Esophagus squamous epithelium (tissue), 5 donors: ENCODE measurements at regions not wholly inside any gene's neighbourhood (a gene's known extent, or its start where the extent isn't known, plus 50 kb on each side); places are given as distances from the start of the nearest gene placed in this dataset.

Experiments used
- DNase-seq: peaks from one replicate; lab custom pipeline; 2025; lab: John Stamatoyannopoulos, UW
- H3K27ac ChIP-seq, 4 donors: fragments of 200-600 bp; sonication (generic); one replicate each; pipeline ENCODE4 v1.5.1; 2016 to 2019; ENCODE audit warnings: mild to moderate bottlenecking in 1 of 4
- H3K27me3 ChIP-seq, 4 donors: fragments of 200-600 bp; sonication (generic); 1 replicate in 3 of 4; 2 replicates in 1 of 4; pipeline versions ENCODE4 v1.5.1 to v1.6.0; 2017 to 2021; ENCODE audit warnings: antibody characterized with exemption in 1 of 4
- H3K36me3 ChIP-seq, 3 donors: fragments of 200-600 bp; sonication (generic); one replicate each; pipeline ENCODE4 v1.5.1; 2016 to 2019
- H3K4me1 ChIP-seq, 3 donors: fragments of 200-600 bp; sonication (generic); one replicate each; pipeline ENCODE4 v1.5.1; 2017 to 2019
- H3K4me3 ChIP-seq, 4 donors: fragments of 200-600 bp; sonication (generic); 1 replicate in 3 of 4; 2 replicates in 1 of 4; pipeline ENCODE4 v1.5.1; 2016 to 2019; ENCODE audit warnings: mild to moderate bottlenecking in 2 of 4, moderate library complexity in 1 of 4
- H3K9me3 ChIP-seq, 3 donors: fragments of 200-600 bp; sonication (generic); one replicate each; pipeline ENCODE4 v1.5.1; 2016 to 2019
- POLR2A ChIP-seq, 4 donors: fragments of 450-650 bp; IDR thresholded peaks; one replicate each; pipeline ENCODE4 v1.6.1; 2017; ENCODE audit warnings: antibody characterized with exemption in 4 of 4, mild to moderate bottlenecking in 4 of 4, moderate library complexity in 3 of 4
- WGBS, 2 donors: methylation state at CpG; one replicate each; pipeline ENCODE4 v1.1.5; 2018; 5-methylcytosine and 5-hydroxymethylcytosine counted together
- intact Hi-C: fragments of 100-400 bp; cut with DNase I; formaldehyde crosslinking; loops from one replicate; pipeline ENCODE4 v1.15.0; 2022
- TF ChIP-seq, protein P1 (sequence below), 6 experiments: fragments of 450-650 bp in 4 of 6; fragments of 200-600 bp in 2 of 6; sonication (generic) in 2 of 6; IDR thresholded peaks; one replicate each; pipeline ENCODE4 v1.5.1; 2016 to 2019; ENCODE audit warnings: antibody characterized with exemption in 6 of 6, mild to moderate bottlenecking in 4 of 6, moderate library complexity in 4 of 6
- donor health status: DM: yes; HTN: yes; CAD: no.

DNA sequence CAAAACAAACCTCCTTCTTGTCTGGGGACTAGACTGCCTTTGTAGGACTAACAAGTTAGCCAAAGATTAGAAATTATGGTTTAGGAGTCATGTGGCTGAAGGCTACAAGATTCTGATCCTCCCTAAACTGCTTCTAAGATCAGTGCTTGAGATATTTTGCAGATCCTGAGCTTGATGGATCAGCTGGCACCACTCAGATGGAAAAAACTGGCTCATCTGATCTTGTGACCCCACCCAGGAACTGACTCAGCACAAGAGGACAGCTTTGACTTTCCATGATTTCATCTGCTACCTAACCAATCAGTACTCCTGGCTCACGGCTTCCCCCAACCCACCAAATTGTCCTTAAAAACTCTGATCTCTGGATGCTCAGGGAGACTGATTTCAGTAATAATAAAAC lies 271.5 kb upstream of the TAC1 start:
- DNase-seq = no peak
- Histone ChIP-seq H3K27ac (no peak overlapping the region), H3K4me1 (no peaks in the 10 kb centered on the region), H3K9me3 (peaks cover 0 to 17% (median 0%) of the 10 kb centered on the region in 3 donors), H3K27me3 (no peaks in the 10 kb centered on the region), H3K4me3 (no peak overlapping the region), H3K36me3 (no peaks in the 10 kb centered on the region)
- intact Hi-C loops = no loop called here
- TF ChIP-seq POLR2A (IDR thresholded peaks at IDR 0.05) = no peak
- TF ChIP-seq, protein P1, sequence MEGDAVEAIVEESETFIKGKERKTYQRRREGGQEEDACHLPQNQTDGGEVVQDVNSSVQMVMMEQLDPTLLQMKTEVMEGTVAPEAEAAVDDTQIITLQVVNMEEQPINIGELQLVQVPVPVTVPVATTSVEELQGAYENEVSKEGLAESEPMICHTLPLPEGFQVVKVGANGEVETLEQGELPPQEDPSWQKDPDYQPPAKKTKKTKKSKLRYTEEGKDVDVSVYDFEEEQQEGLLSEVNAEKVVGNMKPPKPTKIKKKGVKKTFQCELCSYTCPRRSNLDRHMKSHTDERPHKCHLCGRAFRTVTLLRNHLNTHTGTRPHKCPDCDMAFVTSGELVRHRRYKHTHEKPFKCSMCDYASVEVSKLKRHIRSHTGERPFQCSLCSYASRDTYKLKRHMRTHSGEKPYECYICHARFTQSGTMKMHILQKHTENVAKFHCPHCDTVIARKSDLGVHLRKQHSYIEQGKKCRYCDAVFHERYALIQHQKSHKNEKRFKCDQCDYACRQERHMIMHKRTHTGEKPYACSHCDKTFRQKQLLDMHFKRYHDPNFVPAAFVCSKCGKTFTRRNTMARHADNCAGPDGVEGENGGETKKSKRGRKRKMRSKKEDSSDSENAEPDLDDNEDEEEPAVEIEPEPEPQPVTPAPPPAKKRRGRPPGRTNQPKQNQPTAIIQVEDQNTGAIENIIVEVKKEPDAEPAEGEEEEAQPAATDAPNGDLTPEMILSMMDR (IDR thresholded peaks at IDR 0.05) = no peak
- WGBS, 2 donors = 88% methylated on average over 1 of the region's 1 CpG

DNA sequence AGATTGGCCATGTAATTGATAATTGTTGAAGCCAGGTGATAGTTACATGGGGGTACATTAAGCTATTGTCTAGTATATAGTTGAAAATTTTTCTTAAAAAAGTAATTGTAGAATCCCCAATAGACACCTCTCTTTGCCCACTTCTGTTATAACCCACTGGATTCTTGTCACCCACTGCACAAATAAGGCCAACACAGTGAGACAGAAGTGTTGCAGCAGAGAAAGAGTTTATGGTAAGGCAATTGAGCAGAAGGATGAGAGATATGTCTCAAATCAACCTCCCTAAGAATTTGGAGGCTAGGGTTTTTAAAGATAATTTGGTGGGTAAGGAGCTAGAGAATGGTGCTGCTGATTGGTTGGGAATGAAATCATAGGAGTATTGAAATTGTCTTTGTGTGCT lies 270.3 kb upstream of the TAC1 start:
- intact Hi-C loops = no loop called here
- Histone ChIP-seq H3K4me3 (no peak overlapping the region), H3K4me1 (no peaks in the 10 kb centered on the region), H3K27ac (no peak overlapping the region), H3K27me3 (no peaks in the 10 kb centered on the region), H3K9me3 (peaks cover 0 to 17% (median 0%) of the 10 kb centered on the region in 3 donors), H3K36me3 (no peaks in the 10 kb centered on the region)
- DNase-seq = no peak
- TF ChIP-seq POLR2A (IDR thresholded peaks at IDR 0.05) = no peak
- TF ChIP-seq, protein P1 (IDR thresholded peaks at IDR 0.05) = no peak

DNA sequence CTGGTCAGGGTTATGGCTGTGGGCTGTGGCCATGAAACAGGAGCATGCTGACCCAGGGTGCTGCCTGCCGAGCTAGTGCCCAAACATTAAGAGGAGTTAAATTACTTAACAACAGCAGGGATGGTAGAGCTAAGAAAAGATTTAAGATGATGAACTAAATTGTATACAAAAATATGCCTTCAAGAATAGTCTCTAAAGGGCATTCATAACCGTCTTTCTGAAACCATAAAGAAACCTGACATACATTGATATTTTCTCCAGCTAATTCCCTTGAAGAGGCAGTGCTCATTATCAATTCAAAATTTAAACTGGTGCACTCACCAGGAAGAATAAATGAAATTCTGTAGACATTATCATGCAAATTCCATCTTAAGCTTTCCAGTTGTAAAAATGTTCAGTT lies 265.8 kb upstream of the TAC1 start:
- intact Hi-C loops = no loop called here
- 45 to 64% methylated on average over 2 of the region's 2 CpGs for WGBS, 2 donors
- no peaks in the 10 kb centered on the region for H3K4me1 ChIP-seq

DNA sequence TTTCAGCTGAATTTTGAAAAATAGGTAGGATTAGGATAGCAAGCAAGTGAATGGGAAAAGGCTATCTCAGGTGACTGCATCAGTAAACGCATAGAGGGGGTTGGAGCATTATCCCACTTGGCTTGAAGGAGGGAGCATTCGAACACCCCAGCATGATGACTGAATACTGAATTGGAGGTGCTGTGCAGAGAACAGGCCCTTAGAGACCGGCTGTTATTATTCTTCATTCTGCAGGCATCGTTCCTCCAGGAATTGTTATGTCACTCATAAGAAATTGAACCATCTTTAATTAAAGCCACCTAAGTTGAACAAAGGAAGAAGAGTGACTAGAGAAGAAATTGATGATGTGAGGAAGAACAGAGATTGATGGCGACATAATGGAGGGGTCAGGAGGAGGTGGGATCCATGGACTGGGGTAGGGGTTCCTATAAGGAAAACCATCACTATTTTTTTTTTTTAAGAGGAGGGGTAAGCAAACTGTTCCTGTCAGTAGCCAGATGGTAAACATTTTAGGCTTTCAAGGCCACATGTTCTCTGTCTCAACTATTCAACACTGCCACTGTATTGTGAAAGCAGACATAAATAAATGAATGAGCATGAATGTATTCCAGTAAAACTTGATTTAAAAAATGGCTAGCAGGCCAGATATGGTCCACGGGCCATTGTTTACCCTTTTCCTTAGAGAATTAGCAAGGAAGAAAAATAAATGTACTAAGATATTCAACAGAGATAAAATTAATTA lies 264.7 kb upstream of the TAC1 start:
- Histone ChIP-seq H3K4me3 (no peak overlapping the region), H3K27me3 (no peaks in the 10 kb centered on the region), H3K27ac (no peak overlapping the region), H3K4me1 (no peaks in the 10 kb centered on the region), H3K36me3 (no peaks in the 10 kb centered on the region), H3K9me3 (peaks cover 0 to under 1% (median 0%) of the 10 kb centered on the region in 3 donors)
- intact Hi-C loops = no loop called here
- 42 to 44% methylated on average over 6 of the region's 6 CpGs for WGBS, 2 donors
- TF ChIP-seq, protein P1 (IDR thresholded peaks at IDR 0.05) = no peak
- TF ChIP-seq POLR2A (IDR thresholded peaks at IDR 0.05) = no peak
- DNase-seq = no peak

More for the DNA sequence above, 265.8 kb upstream of the TAC1 start:
- no peak for DNase-seq
- peaks cover 0 to 11% (median 0%) of the 10 kb centered on the region in 3 donors for H3K9me3 ChIP-seq
- TF ChIP-seq POLR2A (IDR thresholded peaks at IDR 0.05) = no peak
- TF ChIP-seq, protein P1 (IDR thresholded peaks at IDR 0.05) = no peak
- no peaks in the 10 kb centered on the region for H3K36me3 ChIP-seq
- no peak overlapping the region for H3K4me3 ChIP-seq
- no peaks in the 10 kb centered on the region for H3K27me3 ChIP-seq
- H3K27ac ChIP-seq = no peak overlapping the region

DNA sequence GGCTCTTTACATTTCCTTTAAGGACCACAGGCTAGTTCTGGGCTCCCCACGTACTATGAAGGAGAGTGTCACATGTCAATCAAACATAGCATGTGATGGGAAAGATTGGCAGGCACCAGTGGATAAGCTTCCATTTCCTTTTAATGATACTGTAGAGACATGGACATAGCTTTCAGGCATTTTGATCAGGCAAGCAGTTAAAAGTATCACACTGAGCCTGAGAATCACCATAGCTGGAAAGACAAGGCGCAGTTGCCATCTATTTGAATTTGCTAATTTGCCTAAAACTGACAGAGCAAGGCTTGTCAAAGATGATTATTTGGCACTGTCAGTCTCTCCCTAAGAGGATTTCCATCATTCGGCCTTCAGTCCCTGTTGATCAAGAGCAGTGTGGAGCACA lies 263.4 kb upstream of the TAC1 start:
- TF ChIP-seq, protein P1 (IDR thresholded peaks at IDR 0.05) = no peak
- TF ChIP-seq POLR2A (IDR thresholded peaks at IDR 0.05) = no peak
- no peaks in the 10 kb centered on the region for H3K36me3 ChIP-seq
- no peak overlapping the region for H3K27ac ChIP-seq
- H3K9me3 ChIP-seq = no peaks in the 10 kb centered on the region
- H3K4me1 ChIP-seq = no peaks in the 10 kb centered on the region
- no peak for DNase-seq
- intact Hi-C loops = no loop called here
- WGBS, 2 donors = 66 to 73% methylated on average over 3 of the region's 3 CpGs
- H3K4me3 ChIP-seq = no peak overlapping the region
- no peaks in the 10 kb centered on the region for H3K27me3 ChIP-seq
